Fibroblast of skin of scalp (primary cell): ENCODE measurements at regions not wholly inside any gene's neighbourhood (a gene's known extent, or its start where the extent isn't known, plus 50 kb on each side); places are given as distances from the start of the nearest gene placed in this dataset.
"Not testable (repeated sequence)": the region's sequence is repeated elsewhere in the genome, so short reads cannot be mapped to it uniquely, and the experiment has no call there.

ENCODE experiments used
- DNase-seq: peaks from one replicate; pipeline ENCODE4 v3.0.0-alpha.2; 2013

- peak; percentile 13 for DNase-seq
Observed at GRCh38 chr7:104264285-104264684, 56.5 kb upstream of the ORC5 start.

DNA sequence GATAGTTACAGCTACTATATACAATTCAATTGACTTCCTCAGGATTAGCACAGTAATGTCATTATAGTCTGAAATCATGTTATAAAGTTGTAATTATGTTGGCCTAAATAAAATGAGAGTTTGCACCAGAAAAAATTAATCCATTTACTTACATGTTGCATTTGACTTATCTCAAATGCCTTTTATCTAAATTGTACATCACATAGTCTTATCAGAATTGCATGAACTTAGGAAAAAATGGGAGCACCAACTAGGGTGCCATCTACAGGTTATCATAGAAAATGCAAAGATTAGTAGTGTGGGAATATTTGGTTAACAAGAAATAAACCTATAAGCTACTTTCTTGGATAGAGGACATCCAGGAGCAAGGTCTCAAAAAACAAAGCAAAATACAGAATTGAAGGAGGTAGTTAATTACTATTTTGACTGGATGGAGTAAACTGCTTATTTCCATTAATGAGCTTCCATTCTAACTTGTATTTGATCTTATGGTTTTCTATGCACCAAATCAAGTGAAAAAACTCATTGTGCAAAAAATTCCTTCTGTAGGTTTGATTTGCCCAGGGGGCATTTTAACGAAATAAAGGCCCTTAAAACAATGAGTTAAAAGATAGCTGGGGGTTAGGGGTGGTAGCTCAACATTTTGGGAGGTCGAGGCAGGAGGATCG lies 60.0 kb upstream of the ORC5 start:
- peak; percentile 27 for DNase-seq

DNA sequence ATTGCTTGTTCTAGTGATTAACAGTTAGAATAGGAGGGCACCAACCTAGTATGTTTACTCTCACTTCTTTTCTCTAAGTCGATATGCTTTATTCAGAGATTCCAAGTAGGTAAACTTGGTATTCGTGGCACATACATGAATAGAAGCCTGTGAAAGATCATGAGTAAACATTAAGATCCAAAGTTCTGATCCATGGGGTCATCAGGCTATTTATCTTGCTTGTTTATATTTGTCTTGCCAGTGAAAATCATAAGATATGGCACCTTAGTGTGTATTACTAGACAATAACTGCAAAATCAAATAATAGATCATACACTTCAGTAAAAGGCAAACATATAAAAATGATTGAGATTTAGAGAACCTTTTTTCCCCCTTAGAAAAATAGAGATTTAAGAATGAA lies 56.5 kb upstream of the LHFPL3 start:
- no peak for DNase-seq

DNA sequence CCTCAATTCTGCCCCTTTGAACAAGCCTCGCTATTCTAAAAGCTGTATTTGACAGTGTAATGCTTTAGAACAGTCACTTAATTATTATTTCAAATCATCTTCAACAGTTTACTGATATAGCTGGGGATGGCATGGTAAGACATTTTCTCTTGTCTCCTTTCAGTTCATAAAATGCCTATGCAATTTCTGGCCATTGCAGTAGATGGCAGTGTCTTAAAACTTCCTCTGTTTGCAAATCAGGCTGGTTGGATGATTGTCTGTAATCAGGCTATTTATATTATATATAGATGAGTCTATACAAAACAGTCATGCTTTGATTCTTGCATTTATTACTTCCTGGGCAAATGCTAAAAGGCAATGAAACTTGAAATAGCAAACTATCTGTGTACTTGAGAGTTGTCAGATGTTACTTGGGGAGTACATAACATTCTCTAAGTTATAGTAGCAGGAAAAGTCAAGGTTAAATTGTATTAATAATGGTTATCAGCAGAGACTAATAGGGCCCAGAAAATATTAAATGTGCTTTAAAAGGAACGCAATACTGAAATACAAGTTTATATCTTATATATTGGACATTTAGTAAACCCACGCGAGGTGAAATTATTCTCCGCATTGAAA lies 55.5 kb upstream of the LHFPL3 start:
- peak; percentile 40 for DNase-seq

GRCh38 chr7:104275900-104276299 lies 52.5 kb upstream of the LHFPL3 start:
- no peak for DNase-seq

GRCh38 chr7:104276730-104277129 lies 51.7 kb upstream of the LHFPL3 start:
- not testable (repeated sequence) for DNase-seq
